ENCODE measurements at regions not wholly inside any gene's neighbourhood (a gene's known extent, or its start where the extent isn't known, plus 50 kb on each side); places are given as distances from the start of the nearest gene placed in this dataset.

DNA sequence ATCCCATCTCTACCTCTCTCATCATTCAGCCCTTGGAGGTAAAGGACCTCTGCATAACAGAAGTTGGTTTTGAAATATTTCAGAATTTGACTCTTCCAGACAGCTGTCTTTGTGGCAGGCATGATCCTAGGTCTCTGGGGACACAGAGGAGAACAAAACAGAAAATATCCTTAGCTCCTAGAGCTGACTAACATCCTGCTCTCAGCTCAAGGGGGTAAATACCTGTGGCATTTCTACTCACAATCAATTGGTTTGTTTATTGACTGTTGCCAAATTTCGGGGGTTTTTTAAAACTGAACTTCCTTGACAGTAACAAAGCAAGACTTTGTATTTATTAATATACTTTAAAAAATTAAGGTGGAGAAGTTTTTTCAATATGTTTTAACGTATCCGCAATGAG is 78.8 kb downstream of the EOMES start:
- TF ChIP-seq EZH2 (IDR thresholded peaks at IDR 0.05; ENCODE audit: low read depth, low read length, severe bottlenecking) (no peak), POU5F1 (IDR thresholded peaks at IDR 0.05; ENCODE audit: low read depth, low read length) (no peak), BRCA1 (IDR thresholded peaks at IDR 0.05; ENCODE audit: low read depth, low read length) (no peak), SP2 (IDR thresholded peaks at IDR 0.05; ENCODE audit: low read length) (no peak), EGR1 (IDR thresholded peaks at IDR 0.05; ENCODE audit: borderline replicate concordance, low read depth, low read length) (no peak), JUN (IDR thresholded peaks at IDR 0.05; ENCODE audit: low read depth, low read length) (no peak), RAD21 (IDR thresholded peaks at IDR 0.05 in 1 of 2, conservative IDR thresholded peaks at IDR 0.05 in 1 of 2; ENCODE audit: low read depth in 2 of 2, low read length in 2 of 2) (no peak), CBX8 (IDR thresholded peaks at IDR 0.05; ENCODE audit: borderline replicate concordance, low read depth, low read length) (no peak)
- TF ChIP-seq, protein P1, sequence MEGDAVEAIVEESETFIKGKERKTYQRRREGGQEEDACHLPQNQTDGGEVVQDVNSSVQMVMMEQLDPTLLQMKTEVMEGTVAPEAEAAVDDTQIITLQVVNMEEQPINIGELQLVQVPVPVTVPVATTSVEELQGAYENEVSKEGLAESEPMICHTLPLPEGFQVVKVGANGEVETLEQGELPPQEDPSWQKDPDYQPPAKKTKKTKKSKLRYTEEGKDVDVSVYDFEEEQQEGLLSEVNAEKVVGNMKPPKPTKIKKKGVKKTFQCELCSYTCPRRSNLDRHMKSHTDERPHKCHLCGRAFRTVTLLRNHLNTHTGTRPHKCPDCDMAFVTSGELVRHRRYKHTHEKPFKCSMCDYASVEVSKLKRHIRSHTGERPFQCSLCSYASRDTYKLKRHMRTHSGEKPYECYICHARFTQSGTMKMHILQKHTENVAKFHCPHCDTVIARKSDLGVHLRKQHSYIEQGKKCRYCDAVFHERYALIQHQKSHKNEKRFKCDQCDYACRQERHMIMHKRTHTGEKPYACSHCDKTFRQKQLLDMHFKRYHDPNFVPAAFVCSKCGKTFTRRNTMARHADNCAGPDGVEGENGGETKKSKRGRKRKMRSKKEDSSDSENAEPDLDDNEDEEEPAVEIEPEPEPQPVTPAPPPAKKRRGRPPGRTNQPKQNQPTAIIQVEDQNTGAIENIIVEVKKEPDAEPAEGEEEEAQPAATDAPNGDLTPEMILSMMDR (IDR thresholded peaks at IDR 0.05; ENCODE audit: control extremely low read depth in 1 of 3, insufficient read depth in 1 of 3, low read depth in 1 of 3, low read length in 3 of 3), result no peak
- TF ChIP-seq, protein P2, sequence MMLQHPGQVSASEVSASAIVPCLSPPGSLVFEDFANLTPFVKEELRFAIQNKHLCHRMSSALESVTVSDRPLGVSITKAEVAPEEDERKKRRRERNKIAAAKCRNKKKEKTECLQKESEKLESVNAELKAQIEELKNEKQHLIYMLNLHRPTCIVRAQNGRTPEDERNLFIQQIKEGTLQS (IDR thresholded peaks at IDR 0.05; ENCODE audit: insufficient read depth, low read depth, low read length), result no peak

Data from H1 (cell line).